Body of pancreas (tissue), 4 donors: ENCODE measurements at regions not wholly inside any gene's neighbourhood (a gene's known extent, or its start where the extent isn't known, plus 50 kb on each side); places are given as distances from the start of the nearest gene placed in this dataset.
"Not testable (repeated sequence)": the region's sequence is repeated elsewhere in the genome, so short reads cannot be mapped to it uniquely, and the experiment has no call there.

Experiments
- POLR2A ChIP-seq, 3 donors: fragments of 450-650 bp; IDR thresholded peaks; one replicate each; pipeline ENCODE4 v1.6.1; 2016; ENCODE audit warnings: antibody characterized with exemption in 3 of 3, mild to moderate bottlenecking in 2 of 3
- TF ChIP-seq, protein P1 (sequence below), 7 experiments: fragments of 450-650 bp in 4 of 7; fragments of 200-600 bp in 3 of 7; sonication (generic) in 3 of 7; IDR thresholded peaks; one replicate each; pipeline ENCODE4 v1.5.1; 2016 to 2019; ENCODE audit warnings: antibody characterized with exemption in 7 of 7

DNA sequence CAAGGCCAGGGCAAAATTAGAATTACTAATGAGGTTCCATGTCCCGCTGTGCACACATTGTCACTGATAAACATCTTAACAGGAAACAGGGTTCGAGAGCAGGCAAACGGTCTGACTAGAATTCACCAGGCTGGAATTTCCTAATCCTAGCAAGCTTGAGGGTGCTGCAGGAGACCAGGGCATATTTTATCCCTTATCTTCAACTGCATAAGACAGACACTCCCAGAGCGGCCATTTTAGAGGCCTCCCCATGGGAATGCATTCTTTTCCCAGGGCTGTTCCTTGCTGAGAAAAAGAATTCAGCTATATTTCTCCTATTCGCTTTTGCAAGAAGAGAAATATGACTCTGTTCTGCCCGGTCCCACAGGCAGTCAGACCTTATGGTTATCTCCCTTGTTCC is 282.5 kb upstream of the TACR3 start:
- TF ChIP-seq, protein P1, sequence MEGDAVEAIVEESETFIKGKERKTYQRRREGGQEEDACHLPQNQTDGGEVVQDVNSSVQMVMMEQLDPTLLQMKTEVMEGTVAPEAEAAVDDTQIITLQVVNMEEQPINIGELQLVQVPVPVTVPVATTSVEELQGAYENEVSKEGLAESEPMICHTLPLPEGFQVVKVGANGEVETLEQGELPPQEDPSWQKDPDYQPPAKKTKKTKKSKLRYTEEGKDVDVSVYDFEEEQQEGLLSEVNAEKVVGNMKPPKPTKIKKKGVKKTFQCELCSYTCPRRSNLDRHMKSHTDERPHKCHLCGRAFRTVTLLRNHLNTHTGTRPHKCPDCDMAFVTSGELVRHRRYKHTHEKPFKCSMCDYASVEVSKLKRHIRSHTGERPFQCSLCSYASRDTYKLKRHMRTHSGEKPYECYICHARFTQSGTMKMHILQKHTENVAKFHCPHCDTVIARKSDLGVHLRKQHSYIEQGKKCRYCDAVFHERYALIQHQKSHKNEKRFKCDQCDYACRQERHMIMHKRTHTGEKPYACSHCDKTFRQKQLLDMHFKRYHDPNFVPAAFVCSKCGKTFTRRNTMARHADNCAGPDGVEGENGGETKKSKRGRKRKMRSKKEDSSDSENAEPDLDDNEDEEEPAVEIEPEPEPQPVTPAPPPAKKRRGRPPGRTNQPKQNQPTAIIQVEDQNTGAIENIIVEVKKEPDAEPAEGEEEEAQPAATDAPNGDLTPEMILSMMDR (IDR thresholded peaks at IDR 0.05): not testable (repeated sequence)
- not testable (repeated sequence) for TF ChIP-seq POLR2A (IDR thresholded peaks at IDR 0.05)
